ENCODE measurements at regions not wholly inside any gene's neighbourhood (a gene's known extent, or its start where the extent isn't known, plus 50 kb on each side); places are given as distances from the start of the nearest gene placed in this dataset.

DNA sequence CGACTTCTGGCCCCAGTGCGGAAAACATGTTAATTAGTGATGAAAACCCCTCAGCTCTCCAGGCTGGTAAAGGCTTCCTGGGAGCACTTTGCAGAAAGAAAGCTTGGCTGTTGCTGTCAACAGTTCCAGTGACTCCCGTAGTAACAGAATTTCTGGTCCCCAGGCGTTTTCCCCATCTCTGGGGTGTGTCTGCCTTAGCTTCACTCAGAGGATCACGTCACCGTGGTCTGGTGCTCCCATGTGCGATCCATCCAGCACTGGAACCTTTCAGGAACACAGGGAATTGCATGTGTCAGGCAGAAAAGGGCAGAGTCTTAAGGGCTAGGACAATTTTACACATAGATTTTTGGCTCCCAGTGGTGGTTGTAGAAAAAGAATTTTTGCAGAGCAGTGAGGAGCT, 470.4 kb upstream of the USP24 start:
- H3K27me3 Mint-ChIP-seq (ENCODE audit: insufficient read depth, low read depth) = peaks cover 6% of the 10 kb centered on the region
- Histone ChIP-seq H3K4me1 (no peaks in the 10 kb centered on the region), H3K79me2 (ENCODE audit: low read depth) (no peaks in the 10 kb centered on the region), H3K9me3 (ENCODE audit: low read depth) (no peaks in the 10 kb centered on the region), H4K20me1 (ENCODE audit: low read depth) (no peaks in the 10 kb centered on the region), H3K27me3 (no peaks in the 10 kb centered on the region), H3K36me3 (no peaks in the 10 kb centered on the region), H3F3A (ENCODE audit: low read depth) (no peaks in the 10 kb centered on the region), H2AFZ (replicated peaks) (no peak overlapping the region), H3K4me2 (no peak overlapping the region), H3K4me3 (no peak overlapping the region), H3K27ac (no peak overlapping the region), H3K9ac (no peak overlapping the region)
- peaks cover 7% of the 10 kb centered on the region for H3K9me3 Mint-ChIP-seq
- no peak for TF ChIP-seq EZH2phosphoT487 (IDR thresholded peaks at IDR 0.05)
- TF ChIP-seq, protein P1, sequence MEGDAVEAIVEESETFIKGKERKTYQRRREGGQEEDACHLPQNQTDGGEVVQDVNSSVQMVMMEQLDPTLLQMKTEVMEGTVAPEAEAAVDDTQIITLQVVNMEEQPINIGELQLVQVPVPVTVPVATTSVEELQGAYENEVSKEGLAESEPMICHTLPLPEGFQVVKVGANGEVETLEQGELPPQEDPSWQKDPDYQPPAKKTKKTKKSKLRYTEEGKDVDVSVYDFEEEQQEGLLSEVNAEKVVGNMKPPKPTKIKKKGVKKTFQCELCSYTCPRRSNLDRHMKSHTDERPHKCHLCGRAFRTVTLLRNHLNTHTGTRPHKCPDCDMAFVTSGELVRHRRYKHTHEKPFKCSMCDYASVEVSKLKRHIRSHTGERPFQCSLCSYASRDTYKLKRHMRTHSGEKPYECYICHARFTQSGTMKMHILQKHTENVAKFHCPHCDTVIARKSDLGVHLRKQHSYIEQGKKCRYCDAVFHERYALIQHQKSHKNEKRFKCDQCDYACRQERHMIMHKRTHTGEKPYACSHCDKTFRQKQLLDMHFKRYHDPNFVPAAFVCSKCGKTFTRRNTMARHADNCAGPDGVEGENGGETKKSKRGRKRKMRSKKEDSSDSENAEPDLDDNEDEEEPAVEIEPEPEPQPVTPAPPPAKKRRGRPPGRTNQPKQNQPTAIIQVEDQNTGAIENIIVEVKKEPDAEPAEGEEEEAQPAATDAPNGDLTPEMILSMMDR (IDR thresholded peaks at IDR 0.05) = no peak
- TF ChIP-seq EZH2 (IDR thresholded peaks at IDR 0.05) = no peak
- no peak overlapping the region for H3K27ac Mint-ChIP-seq
- no peak for DNase-seq (ENCODE audit: low spot score)
- H3K36me3 Mint-ChIP-seq = no peaks in the 10 kb centered on the region
- H3K4me3 Mint-ChIP-seq = no peak overlapping the region
- H3K4me1 Mint-ChIP-seq = peaks cover 4% of the 10 kb centered on the region

DNA sequence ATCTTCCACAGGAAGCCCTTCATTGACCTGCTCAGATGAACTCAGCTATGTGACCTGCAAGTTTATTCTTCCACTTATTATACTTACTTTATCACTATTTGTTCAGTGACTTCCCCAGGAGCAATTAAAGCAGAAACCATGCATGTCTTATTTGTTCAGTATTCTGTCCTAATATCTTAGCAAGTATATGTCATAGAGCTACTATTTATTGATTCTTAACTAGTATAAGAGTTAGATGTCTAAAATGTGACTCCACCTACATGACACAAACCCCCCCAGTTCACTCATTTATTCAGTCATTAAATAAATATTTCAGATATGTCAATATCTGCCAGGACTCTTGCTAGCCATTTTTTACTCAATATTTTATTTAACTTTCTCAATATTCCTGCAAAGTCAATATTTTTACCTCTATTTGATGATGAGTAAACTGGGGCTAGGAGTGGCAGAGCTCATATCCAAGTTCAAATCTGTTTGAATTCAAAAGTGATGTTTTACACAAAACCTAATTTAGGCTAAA, 469.0 kb upstream of the USP24 start:
- TF ChIP-seq EZH2 (IDR thresholded peaks at IDR 0.05) (no peak), EZH2phosphoT487 (IDR thresholded peaks at IDR 0.05) (no peak)
- TF ChIP-seq, protein P1 (IDR thresholded peaks at IDR 0.05) = no peak
- peaks cover 4% of the 10 kb centered on the region for H3K4me1 Mint-ChIP-seq
- no peaks in the 10 kb centered on the region for H4K20me1 ChIP-seq (ENCODE audit: low read depth)

DNA sequence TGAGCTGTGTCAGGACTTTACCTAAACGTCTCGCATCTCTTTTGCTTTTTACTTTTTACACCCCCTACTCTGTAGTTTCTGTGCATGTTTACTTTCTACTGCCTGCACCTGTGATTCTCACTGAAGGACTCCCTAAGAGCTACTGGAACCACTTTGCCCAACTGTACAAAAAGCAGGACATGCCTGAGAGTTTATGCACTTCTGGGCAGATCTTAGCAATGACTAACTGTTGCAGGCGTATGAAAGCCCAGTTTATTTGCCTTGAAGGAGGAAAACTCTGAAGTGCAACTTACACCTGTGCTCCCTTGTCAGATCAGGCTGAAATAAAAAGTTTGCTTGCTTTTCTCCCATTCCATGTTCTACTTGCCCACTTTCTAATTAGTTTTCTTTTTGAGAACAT, 467.0 kb upstream of the USP24 start:
- Histone ChIP-seq H3K36me3 (no peaks in the 10 kb centered on the region), H3K79me2 (ENCODE audit: low read depth) (no peaks in the 10 kb centered on the region), H3K4me2 (no peak overlapping the region), H3K27ac (no peak overlapping the region), H2AFZ (replicated peaks) (no peak overlapping the region), H3K9me3 (ENCODE audit: low read depth) (no peaks in the 10 kb centered on the region), H3F3A (ENCODE audit: low read depth) (no peaks in the 10 kb centered on the region), H3K4me3 (no peak overlapping the region), H3K4me1 (peaks cover 7% of the 10 kb centered on the region), H3K27me3 (no peaks in the 10 kb centered on the region), H3K9ac (no peak overlapping the region), H4K20me1 (ENCODE audit: low read depth) (no peaks in the 10 kb centered on the region)
- DNase-seq (ENCODE audit: low spot score) = no peak
- Mint-ChIP-seq H3K4me3 (no peak overlapping the region), H3K9me3 (peaks cover 7% of the 10 kb centered on the region), H3K36me3 (no peaks in the 10 kb centered on the region), H3K27me3 (ENCODE audit: insufficient read depth, low read depth) (peaks cover 6% of the 10 kb centered on the region), H3K27ac (no peak overlapping the region), H3K4me1 (peaks cover 4% of the 10 kb centered on the region)
- TF ChIP-seq EZH2 (IDR thresholded peaks at IDR 0.05) = no peak
- TF ChIP-seq EZH2phosphoT487 (IDR thresholded peaks at IDR 0.05) = no peak
- TF ChIP-seq, protein P1 (IDR thresholded peaks at IDR 0.05) = no peak

More for the DNA sequence above, 469.0 kb upstream of the USP24 start:
- Histone ChIP-seq H3K4me2 (no peak overlapping the region), H2AFZ (replicated peaks) (no peak overlapping the region), H3K27ac (no peak overlapping the region), H3K4me3 (no peak overlapping the region), H3K79me2 (ENCODE audit: low read depth) (no peaks in the 10 kb centered on the region), H3K27me3 (no peaks in the 10 kb centered on the region), H3K4me1 (peaks cover 7% of the 10 kb centered on the region), H3K36me3 (no peaks in the 10 kb centered on the region), H3F3A (ENCODE audit: low read depth) (no peaks in the 10 kb centered on the region), H3K9ac (no peak overlapping the region), H3K9me3 (ENCODE audit: low read depth) (no peaks in the 10 kb centered on the region)
- Mint-ChIP-seq H3K9me3 (peaks cover 7% of the 10 kb centered on the region), H3K27ac (no peak overlapping the region), H3K36me3 (no peaks in the 10 kb centered on the region), H3K4me3 (no peak overlapping the region), H3K27me3 (ENCODE audit: insufficient read depth, low read depth) (peaks cover 6% of the 10 kb centered on the region)
- no peak for DNase-seq (ENCODE audit: low spot score)

All from neural progenitor cell (in vitro differentiated cells).